ENCODE measurements at regions not wholly inside any gene's neighbourhood (a gene's known extent, or its start where the extent isn't known, plus 50 kb on each side); places are given as distances from the start of the nearest gene placed in this dataset.

- Histone ChIP-seq H3K9ac (ENCODE audit: low read length) (no peak overlapping the region), H3K36me3 (ENCODE audit: control insufficient read depth in 1 of 2, insufficient read depth in 2 of 2, low read length in 2 of 2) (no peaks in the 10 kb centered on the region), H4K20me1 (ENCODE audit: insufficient read depth) (no peaks in the 10 kb centered on the region), H3K4me1 (ENCODE audit: control insufficient read depth in 1 of 2, insufficient read depth in 2 of 2, low read length in 2 of 2) (no peaks in the 10 kb centered on the region), H2AFZ (ENCODE audit: low read depth, low read length, poor library complexity, severe bottlenecking) (no peak overlapping the region), H3K79me2 (ENCODE audit: insufficient read depth, low read length) (no peaks in the 10 kb centered on the region), H3K4me3 (replicated peaks in 1 of 2; ENCODE audit: low read depth in 1 of 2, low read length in 2 of 2) (no peak overlapping the region), H3K9me3 (ENCODE audit: control insufficient read depth in 1 of 2, insufficient read depth in 1 of 2, low read depth in 1 of 2, low read length in 2 of 2) (no peaks in the 10 kb centered on the region), H3K27ac (ENCODE audit: low read depth, low read length) (no peak overlapping the region), H3K27me3 (ENCODE audit: insufficient read depth, low read length) (no peaks in the 10 kb centered on the region), H3K4me2 (ENCODE audit: low read length) (no peak overlapping the region), H3K9me2 (ENCODE audit: insufficient read depth) (no peaks in the 10 kb centered on the region)
- ChIA-PET RAD21 (ENCODE audit: low non-redundant PET in 1 of 2, low total read pairs in 2 of 2, uncharacterized antibody in 2 of 2, unreplicated experiment in 2 of 2) (no interaction called here), POLR2A (no interaction called here), CTCF (no interaction called here)
- intact Hi-C loops (cut with micrococcal nuclease): no loop called here
- no TSS peak for BruUV-seq (replicated peaks)
- ATAC-seq: no peak
- no peak for DNase-seq (ENCODE audit: low read depth, low spot score)
- TF ChIP-seq EZH2phosphoT487 (IDR thresholded peaks at IDR 0.05; ENCODE audit: borderline replicate concordance) (no peak), REST (IDR thresholded peaks at IDR 0.05; ENCODE audit: low read depth) (no peak), EGR1 (IDR thresholded peaks at IDR 0.05; ENCODE audit: low read depth) (no peak), ZNF274 (IDR thresholded peaks at IDR 0.05; ENCODE audit: low read depth, low read length) (no peak), ELF1 (IDR thresholded peaks at IDR 0.05; ENCODE audit: borderline replicate concordance, low read depth) (no peak), POLR2AphosphoS5 (IDR thresholded peaks at IDR 0.05; ENCODE audit: low read depth, low read length) (no peak), YY1 (IDR thresholded peaks at IDR 0.05; ENCODE audit: extremely low read depth, insufficient replicate concordance, low read depth, low read length) (no peak), MAX (IDR thresholded peaks at IDR 0.05) (no peak), TCF7L2 (IDR thresholded peaks at IDR 0.05; ENCODE audit: borderline replicate concordance, extremely low read depth, insufficient read depth, insufficient read length) (no peak), RAD21 (IDR thresholded peaks at IDR 0.05; ENCODE audit: low read depth) (no peak), FOSL1 (IDR thresholded peaks at IDR 0.05; ENCODE audit: low read depth) (no peak), POLR2A (IDR thresholded peaks at IDR 0.05; ENCODE audit: borderline replicate concordance, extremely low read depth, insufficient read depth, insufficient read length) (no peak), ZBTB33 (IDR thresholded peaks at IDR 0.05; ENCODE audit: extremely low read depth, insufficient replicate concordance, low read length) (no peak), ZFX (IDR thresholded peaks at IDR 0.05) (no peak), SIN3A (IDR thresholded peaks at IDR 0.05; ENCODE audit: low read depth) (no peak), JUND (IDR thresholded peaks at IDR 0.05) (no peak)
Measured at GRCh38 chr2:147110962-147111361, 733.9 kb upstream of the ACVR2A start.
